ENCODE measurements at regions not wholly inside any gene's neighbourhood (a gene's known extent, or its start where the extent isn't known, plus 50 kb on each side); places are given as distances from the start of the nearest gene placed in this dataset.

- TF ChIP-seq CTCF (IDR thresholded peaks at IDR 0.05; ENCODE audit: poor library complexity, severe bottlenecking) = no peak
- TF ChIP-seq EZH2 (IDR thresholded peaks at IDR 0.05; ENCODE audit: borderline replicate concordance, insufficient read depth, low read length, poor library complexity, severe bottlenecking) = no peak
- TF ChIP-seq EP300 (conservative IDR thresholded peaks at IDR 0.05; ENCODE audit: poor library complexity, severe bottlenecking) = no peak
- TF ChIP-seq MXI1 (conservative IDR thresholded peaks at IDR 0.05; ENCODE audit: poor library complexity, severe bottlenecking) = no peak
- no peak for TF ChIP-seq RAD21 (conservative IDR thresholded peaks at IDR 0.05)
- no peak for TF ChIP-seq POLR2AphosphoS5 (IDR thresholded peaks at IDR 0.05)
- no peak for TF ChIP-seq REST (IDR thresholded peaks at IDR 0.05; ENCODE audit: borderline replicate concordance)
- TF ChIP-seq TAF1 (IDR thresholded peaks at IDR 0.05; ENCODE audit: low read depth) = no peak
These were observed 549.5 kb upstream of the ARGLU1 start for GRCh38 chr13:107117327-107118012.

Measured in neural cell (in vitro differentiated cells).